ENCODE measurements at regions not wholly inside any gene's neighbourhood (a gene's known extent, or its start where the extent isn't known, plus 50 kb on each side); places are given as distances from the start of the nearest gene placed in this dataset.

DNA sequence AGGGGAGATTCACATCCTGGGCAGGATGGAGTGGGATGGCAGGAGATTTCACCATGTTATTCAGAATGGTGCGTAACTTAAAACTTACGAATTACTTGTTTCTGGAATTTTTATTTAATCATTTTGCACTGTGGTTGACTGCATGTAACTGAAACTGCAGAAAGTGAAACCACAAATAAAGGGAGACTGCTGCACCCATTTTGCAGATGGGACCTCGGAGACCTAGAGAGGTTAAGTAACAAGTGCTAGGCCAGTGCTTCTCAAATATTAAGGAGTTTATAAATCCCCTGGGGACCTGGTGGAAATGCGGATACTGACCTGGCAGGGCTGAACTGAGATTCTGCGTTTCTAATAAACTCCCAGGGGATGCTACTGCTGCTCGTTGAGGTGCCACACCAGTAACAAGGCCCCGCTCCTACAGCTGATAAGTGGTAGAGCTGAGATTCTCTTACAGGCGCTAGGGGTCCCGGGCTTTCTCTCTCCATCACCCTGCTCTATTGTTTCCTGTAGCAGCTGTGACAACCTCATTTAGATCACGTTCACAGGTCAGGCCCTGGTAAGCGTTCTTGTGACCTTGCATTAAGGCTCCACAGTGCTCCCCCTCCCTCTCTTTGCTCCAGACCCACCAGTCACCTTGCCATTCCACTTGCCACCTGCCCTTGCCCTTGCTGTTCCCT is 167.1 kb upstream of the CDH13 start:
- dilution Hi-C loops (cut with HindIII; ENCODE audit: low sequenced_read_pairs, unreplicated experiment) (no loop called here), in situ Hi-C loops (cut with MboI; ENCODE audit: low sequenced_read_pairs) (no loop called here)
- CTCF ChIA-PET: no interaction called here

More for the DNA sequence above, 167.1 kb upstream of the CDH13 start:
- Histone ChIP-seq H2BK120ac (ENCODE audit: low read depth, low read length) (no peak overlapping the region), H3K79me1 (ENCODE audit: low read depth in 1 of 2, low read length in 2 of 2) (no peaks in the 10 kb centered on the region), H3K4ac (ENCODE audit: low read depth, low read length) (no peak overlapping the region), H2BK15ac (ENCODE audit: low read depth, low read length) (no peak overlapping the region), H4K5ac (ENCODE audit: low read depth, low read length) (no peak overlapping the region), H3K4me3 (ENCODE audit: insufficient read depth, low read depth, low read length) (no peak overlapping the region), H3K36me3 (ENCODE audit: control insufficient read depth, insufficient read depth, low read length) (no peaks in the 10 kb centered on the region), H3K56ac (ENCODE audit: extremely low read depth, insufficient read depth, low read length) (no peak overlapping the region), H2AFZ (replicated peaks; ENCODE audit: low read length, poor library complexity) (no peak overlapping the region), H3K9me3 (ENCODE audit: control insufficient read depth, insufficient read depth, low read length) (no peaks in the 10 kb centered on the region), H4K91ac (ENCODE audit: insufficient read depth, low read depth, low read length) (no peak overlapping the region), H2AK9ac (replicated peaks; ENCODE audit: low read depth, low read length, poor library complexity) (no peak overlapping the region), H2BK20ac (ENCODE audit: low read depth, low read length) (no peak overlapping the region), H3K23ac (ENCODE audit: low read depth, low read length) (no peak overlapping the region), H3K27me3 (ENCODE audit: control insufficient read depth, insufficient read depth, low read length) (peaks cover 4% of the 10 kb centered on the region), H3K4me2 (ENCODE audit: low read depth, low read length) (no peak overlapping the region), H4K20me1 (ENCODE audit: insufficient read depth, low read length) (no peaks in the 10 kb centered on the region), H4K8ac (ENCODE audit: low read depth in 2 of 2, low read length in 2 of 2) (no peak overlapping the region), H3K27ac (ENCODE audit: insufficient read depth, low read length) (no peak overlapping the region), H3K9ac (ENCODE audit: low read depth, low read length) (no peak overlapping the region), H3K9me1 (ENCODE audit: insufficient read depth, low read length) (no peaks in the 10 kb centered on the region), H2BK5ac (ENCODE audit: low read depth, low read length, poor library complexity, severe bottlenecking) (no peak overlapping the region), H3K4me1 (ENCODE audit: control insufficient read depth, insufficient read depth, low read length) (no peaks in the 10 kb centered on the region), H3K14ac (replicated peaks; ENCODE audit: low read depth, low read length) (no peak overlapping the region), H3K18ac (ENCODE audit: low read depth, low read length) (no peak overlapping the region), H2AK5ac (ENCODE audit: low read depth, low read length) (no peak overlapping the region)
- DNase-seq: no peak
- TF ChIP-seq USF2 (IDR thresholded peaks at IDR 0.05; ENCODE audit: low read depth, low read length) (no peak), FOS (IDR thresholded peaks at IDR 0.05; ENCODE audit: low read depth, low read length) (no peak), RFX5 (IDR thresholded peaks at IDR 0.05; ENCODE audit: low read depth, low read length) (no peak), MXI1 (IDR thresholded peaks at IDR 0.05; ENCODE audit: borderline replicate concordance, low read depth, low read length) (no peak), BHLHE40 (IDR thresholded peaks at IDR 0.05; ENCODE audit: low read depth, low read length) (no peak)
- TF ChIP-seq, protein P1, sequence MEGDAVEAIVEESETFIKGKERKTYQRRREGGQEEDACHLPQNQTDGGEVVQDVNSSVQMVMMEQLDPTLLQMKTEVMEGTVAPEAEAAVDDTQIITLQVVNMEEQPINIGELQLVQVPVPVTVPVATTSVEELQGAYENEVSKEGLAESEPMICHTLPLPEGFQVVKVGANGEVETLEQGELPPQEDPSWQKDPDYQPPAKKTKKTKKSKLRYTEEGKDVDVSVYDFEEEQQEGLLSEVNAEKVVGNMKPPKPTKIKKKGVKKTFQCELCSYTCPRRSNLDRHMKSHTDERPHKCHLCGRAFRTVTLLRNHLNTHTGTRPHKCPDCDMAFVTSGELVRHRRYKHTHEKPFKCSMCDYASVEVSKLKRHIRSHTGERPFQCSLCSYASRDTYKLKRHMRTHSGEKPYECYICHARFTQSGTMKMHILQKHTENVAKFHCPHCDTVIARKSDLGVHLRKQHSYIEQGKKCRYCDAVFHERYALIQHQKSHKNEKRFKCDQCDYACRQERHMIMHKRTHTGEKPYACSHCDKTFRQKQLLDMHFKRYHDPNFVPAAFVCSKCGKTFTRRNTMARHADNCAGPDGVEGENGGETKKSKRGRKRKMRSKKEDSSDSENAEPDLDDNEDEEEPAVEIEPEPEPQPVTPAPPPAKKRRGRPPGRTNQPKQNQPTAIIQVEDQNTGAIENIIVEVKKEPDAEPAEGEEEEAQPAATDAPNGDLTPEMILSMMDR (conservative IDR thresholded peaks at IDR 0.05; ENCODE audit: low read depth, low read length): no peak
- ATAC-seq (ENCODE audit: low read depth): no peak
- WGBS, 2 experiments (ENCODE audit: extremely low coverage in 2 of 2, insufficient read length in 1 of 2): 16% methylated on average over 5 of the region's 11 CpGs; no CpG with 5 or more reads in 1 of the 2 experiments
- intact Hi-C loops (cut with micrococcal nuclease): loop anchor here (5.0 kb wide), 1 partner anchor 517 kb away; no protein-coding TSS in a partner anchor
- POLR2A ChIA-PET (ENCODE audit: unreplicated experiment): no interaction called here
- BruUV-seq (replicated peaks): no TSS peak
